ENCODE measurements at regions not wholly inside any gene's neighbourhood (a gene's known extent, or its start where the extent isn't known, plus 50 kb on each side); places are given as distances from the start of the nearest gene placed in this dataset.
"Not testable (repeated sequence)": the region's sequence is repeated elsewhere in the genome, so short reads cannot be mapped to it uniquely, and the experiment has no call there.

DNA sequence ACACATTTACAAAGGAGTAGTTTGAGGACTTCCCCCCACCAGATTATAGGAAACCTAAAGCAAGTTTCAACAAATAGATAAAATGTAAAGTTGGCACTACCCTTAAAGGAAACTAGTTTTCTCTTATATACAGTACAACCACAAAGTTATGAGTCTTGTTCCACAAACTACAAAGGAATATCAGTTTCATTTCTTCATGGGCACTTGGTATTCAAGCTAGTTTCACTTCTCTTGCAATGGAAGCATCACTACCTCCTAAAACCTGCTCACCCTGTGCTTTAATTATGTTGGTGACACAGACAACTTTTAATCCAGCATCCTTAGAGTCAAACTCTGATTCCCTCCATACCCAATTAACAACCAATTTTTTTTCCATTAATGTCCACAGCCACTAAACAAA lies 707.0 kb downstream of the ROBO2 start:
- DNase-seq (ENCODE audit: low read depth): no peak
- no peaks in the 10 kb centered on the region for H3K36me3 ChIP-seq (ENCODE audit: control insufficient read depth, insufficient read depth, low read length)
- no peak overlapping the region for H3K4me3 ChIP-seq (ENCODE audit: low read depth, low read length)
- H3K27me3 ChIP-seq (ENCODE audit: control insufficient read depth, insufficient read depth, low read length): no peaks in the 10 kb centered on the region
- TF ChIP-seq, protein P1, sequence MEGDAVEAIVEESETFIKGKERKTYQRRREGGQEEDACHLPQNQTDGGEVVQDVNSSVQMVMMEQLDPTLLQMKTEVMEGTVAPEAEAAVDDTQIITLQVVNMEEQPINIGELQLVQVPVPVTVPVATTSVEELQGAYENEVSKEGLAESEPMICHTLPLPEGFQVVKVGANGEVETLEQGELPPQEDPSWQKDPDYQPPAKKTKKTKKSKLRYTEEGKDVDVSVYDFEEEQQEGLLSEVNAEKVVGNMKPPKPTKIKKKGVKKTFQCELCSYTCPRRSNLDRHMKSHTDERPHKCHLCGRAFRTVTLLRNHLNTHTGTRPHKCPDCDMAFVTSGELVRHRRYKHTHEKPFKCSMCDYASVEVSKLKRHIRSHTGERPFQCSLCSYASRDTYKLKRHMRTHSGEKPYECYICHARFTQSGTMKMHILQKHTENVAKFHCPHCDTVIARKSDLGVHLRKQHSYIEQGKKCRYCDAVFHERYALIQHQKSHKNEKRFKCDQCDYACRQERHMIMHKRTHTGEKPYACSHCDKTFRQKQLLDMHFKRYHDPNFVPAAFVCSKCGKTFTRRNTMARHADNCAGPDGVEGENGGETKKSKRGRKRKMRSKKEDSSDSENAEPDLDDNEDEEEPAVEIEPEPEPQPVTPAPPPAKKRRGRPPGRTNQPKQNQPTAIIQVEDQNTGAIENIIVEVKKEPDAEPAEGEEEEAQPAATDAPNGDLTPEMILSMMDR (IDR thresholded peaks at IDR 0.05; ENCODE audit: insufficient read depth, low read length, poor library complexity, severe bottlenecking): no peak

- DNase-seq (ENCODE audit: low read depth); H3K27me3 ChIP-seq (ENCODE audit: control insufficient read depth, insufficient read depth, low read length); H3K36me3 ChIP-seq (ENCODE audit: control insufficient read depth, insufficient read depth, low read length); H3K4me3 ChIP-seq (ENCODE audit: low read depth, low read length): not testable (repeated sequence)
Measured at GRCh38 chr3:77756397-77756975, 716.6 kb downstream of the ROBO2 start.

- no peak for DNase-seq (ENCODE audit: low read depth)
- Histone ChIP-seq H3K27me3 (ENCODE audit: control insufficient read depth, insufficient read depth, low read length) (no peaks in the 10 kb centered on the region), H3K36me3 (ENCODE audit: control insufficient read depth, insufficient read depth, low read length) (no peaks in the 10 kb centered on the region), H3K4me3 (ENCODE audit: low read depth, low read length) (no peak overlapping the region)
- TF ChIP-seq, protein P1 (IDR thresholded peaks at IDR 0.05; ENCODE audit: insufficient read depth, low read length, poor library complexity, severe bottlenecking): no peak
Measured at GRCh38 chr3:77772459-77772858, 732.6 kb downstream of the ROBO2 start.

GRCh38 chr3:77773084-77773483 lies 733.2 kb downstream of the ROBO2 start:
- no peak for DNase-seq (ENCODE audit: low read depth)
- Histone ChIP-seq H3K27me3 (ENCODE audit: control insufficient read depth, insufficient read depth, low read length) (no peaks in the 10 kb centered on the region), H3K4me3 (ENCODE audit: low read depth, low read length) (no peak overlapping the region), H3K36me3 (ENCODE audit: control insufficient read depth, insufficient read depth, low read length) (no peaks in the 10 kb centered on the region)
- TF ChIP-seq, protein P1 (IDR thresholded peaks at IDR 0.05; ENCODE audit: insufficient read depth, low read length, poor library complexity, severe bottlenecking): no peak

DNA sequence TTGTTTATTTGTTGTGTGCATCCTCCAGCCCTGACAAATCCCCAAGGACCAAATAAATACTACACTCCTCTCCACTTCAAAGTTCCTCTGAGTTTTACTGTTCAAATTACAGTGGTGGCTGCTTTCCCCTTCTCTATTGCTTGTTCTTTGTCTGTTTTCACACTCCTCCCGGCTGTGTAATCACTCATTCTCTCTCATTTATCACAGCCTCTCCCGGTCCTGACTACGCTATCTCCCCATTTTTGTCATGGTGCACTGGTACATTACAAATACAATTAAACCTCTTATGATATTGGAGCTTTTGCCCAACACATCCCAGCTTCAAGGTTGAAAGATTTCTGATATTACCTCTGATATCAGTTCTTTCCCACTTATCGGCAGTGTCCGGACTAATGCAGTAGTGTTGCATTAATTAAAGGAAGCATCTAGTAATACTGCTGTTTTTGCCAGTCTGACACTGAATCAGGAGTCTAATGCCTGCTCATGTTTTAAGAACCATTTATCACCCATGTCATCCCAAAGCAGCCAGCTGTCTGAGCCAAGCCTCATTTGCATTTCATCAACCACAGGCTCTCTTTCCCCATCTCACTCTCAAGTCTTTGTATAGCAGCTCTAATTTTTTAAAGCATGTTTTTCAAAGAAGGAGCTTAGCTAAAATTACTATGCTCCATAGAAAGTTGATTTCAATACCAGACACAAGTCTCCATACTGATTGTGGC lies 740.5 kb downstream of the ROBO2 start:
- H3K36me3 ChIP-seq (ENCODE audit: control insufficient read depth, insufficient read depth, low read length): no peaks in the 10 kb centered on the region
- TF ChIP-seq, protein P1 (IDR thresholded peaks at IDR 0.05; ENCODE audit: insufficient read depth, low read length, poor library complexity, severe bottlenecking): no peak
- DNase-seq (ENCODE audit: low read depth): no peak

DNA sequence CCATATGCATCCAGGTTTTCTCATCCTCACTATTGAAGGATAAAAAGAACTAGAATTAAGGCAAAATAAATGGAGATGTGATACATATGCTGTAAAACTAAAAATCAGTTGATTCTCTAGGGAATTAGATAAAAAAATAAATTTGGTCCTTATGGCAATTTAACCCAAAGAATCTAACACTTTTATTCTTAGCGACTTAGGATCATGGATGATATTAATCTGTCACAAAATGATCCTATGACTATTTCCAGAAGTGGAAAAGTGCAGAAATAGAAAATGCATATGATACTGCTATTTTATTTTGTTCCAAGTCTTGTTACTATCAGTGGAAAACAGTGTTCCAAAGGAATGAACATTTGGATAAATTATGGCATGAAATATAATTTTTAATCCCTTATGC lies 746.3 kb downstream of the ROBO2 start:
- TF ChIP-seq, protein P1 (IDR thresholded peaks at IDR 0.05; ENCODE audit: insufficient read depth, low read length, poor library complexity, severe bottlenecking): no peak
- Histone ChIP-seq H3K36me3 (ENCODE audit: control insufficient read depth, insufficient read depth, low read length) (no peaks in the 10 kb centered on the region), H3K4me3 (ENCODE audit: low read depth, low read length) (no peak overlapping the region), H3K27me3 (ENCODE audit: control insufficient read depth, insufficient read depth, low read length) (no peaks in the 10 kb centered on the region)
- no peak for DNase-seq (ENCODE audit: low read depth)

More for the DNA sequence above, 740.5 kb downstream of the ROBO2 start:
- no peak overlapping the region for H3K4me3 ChIP-seq (ENCODE audit: low read depth, low read length)
- no peaks in the 10 kb centered on the region for H3K27me3 ChIP-seq (ENCODE audit: control insufficient read depth, insufficient read depth, low read length)

All from kidney epithelial cell (primary cell).